ENCODE measurements at regions not wholly inside any gene's neighbourhood (a gene's known extent, or its start where the extent isn't known, plus 50 kb on each side); places are given as distances from the start of the nearest gene placed in this dataset.
A peak's percentile ranks its signal among the peaks of the same experiment; 100 is the strongest.
"Not testable (repeated sequence)": the region's sequence is repeated elsewhere in the genome, so short reads cannot be mapped to it uniquely, and the experiment has no call there.

- DNase-seq, result no peak
Observed at GRCh38 chr22:33139937-33140336, 81.8 kb upstream of the SYN3 start.

GRCh38 chr22:33138333-33138732 lies 80.2 kb upstream of the SYN3 start:
- DNase-seq, result not testable (repeated sequence)

GRCh38 chr22:33130473-33130872 lies 72.3 kb upstream of the SYN3 start:
- no peak for DNase-seq

GRCh38 chr22:33129621-33130020 lies 71.4 kb upstream of the SYN3 start:
- DNase-seq, result no peak

GRCh38 chr22:33126881-33127280 lies 68.7 kb upstream of the SYN3 start:
- peak; percentile 52 for DNase-seq

GRCh38 chr22:33124471-33124870 lies 66.3 kb upstream of the SYN3 start:
- no peak for DNase-seq

- DNase-seq, result not testable (repeated sequence)
Observed at GRCh38 chr22:33122439-33122838, 64.3 kb upstream of the SYN3 start.

- no peak for DNase-seq
Observed at GRCh38 chr22:33119044-33119443, 60.9 kb upstream of the SYN3 start.

- DNase-seq, result no peak
Observed at GRCh38 chr22:33117821-33118220, 59.6 kb upstream of the SYN3 start.

- DNase-seq, result no peak
Observed at GRCh38 chr22:33116841-33117547, 58.8 kb upstream of the SYN3 start.

- no peak for DNase-seq
Observed at GRCh38 chr22:33114565-33114964, 56.4 kb upstream of the SYN3 start.

GRCh38 chr22:33112580-33112979 lies 54.4 kb upstream of the SYN3 start:
- peak; percentile 92 for DNase-seq

- DNase-seq, result peak; percentile 45
Observed at GRCh38 chr22:33111491-33111890, 53.3 kb upstream of the SYN3 start.

- DNase-seq, result peak; percentile 54
Observed at GRCh38 chr22:33110562-33111163, 52.5 kb upstream of the SYN3 start.

- peak; percentile 83 for DNase-seq
Observed at GRCh38 chr22:33109514-33110430, 51.6 kb upstream of the SYN3 start.

GRCh38 chr22:33108037-33108436 lies 49.9 kb upstream of the SYN3 start:
- no peak for DNase-seq

Measured in NCI-H69 (cell line).